ENCODE measurements at regions not wholly inside any gene's neighbourhood (a gene's known extent, or its start where the extent isn't known, plus 50 kb on each side); places are given as distances from the start of the nearest gene placed in this dataset.

DNA sequence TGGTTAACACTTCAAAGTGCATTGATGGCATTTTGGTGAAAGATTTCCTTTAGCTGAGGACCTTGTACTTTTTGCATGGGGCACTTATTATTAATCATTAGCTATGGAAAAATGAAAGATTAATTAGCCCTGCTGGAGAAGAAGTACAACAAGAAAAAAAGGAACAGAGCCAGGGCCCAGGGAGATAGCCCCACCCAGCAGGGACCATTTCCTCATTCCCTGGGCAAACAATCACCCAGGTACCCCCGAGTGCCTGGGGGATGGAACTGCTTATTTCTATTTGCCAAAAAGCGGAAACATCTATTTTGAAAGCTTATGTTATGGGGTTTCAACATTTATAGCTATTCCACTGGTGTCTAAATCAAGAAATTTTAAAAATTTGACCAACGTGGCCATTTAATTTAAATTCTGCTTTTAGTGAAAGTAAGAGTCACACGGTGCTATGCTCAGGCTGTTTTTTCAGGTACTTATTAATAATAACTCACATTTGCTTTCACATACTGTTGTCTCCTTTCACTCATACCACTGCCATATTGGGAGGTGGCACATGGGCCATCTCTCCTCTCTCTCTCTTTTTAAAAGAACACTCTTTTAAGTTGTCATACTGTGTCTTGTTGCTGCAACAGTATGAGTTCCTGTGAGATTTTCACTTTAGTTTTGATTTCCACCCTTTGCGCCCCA, 143.6 kb upstream of the KIF5B start:
- peaks cover 6% of the 10 kb centered on the region; the same call in 2 of the 3 replicates for H3K9me3 Mint-ChIP-seq
- H3K4me1 Mint-ChIP-seq = peaks cover 4% of the 10 kb centered on the region; the same call in 2 of the 3 replicates
- H3K36me3 Mint-ChIP-seq (ENCODE audit: low read depth) = no peaks in the 10 kb centered on the region
- Histone ChIP-seq H3K4me2 (no peak overlapping the region), H3K4me1 (ENCODE audit: insufficient read depth) (no peaks in the 10 kb centered on the region), H4K20me1 (replicated peaks; ENCODE audit: insufficient read depth) (no peaks in the 10 kb centered on the region), H3K27ac (ENCODE audit: low read depth) (no peak overlapping the region), H3K36me3 (ENCODE audit: insufficient read depth) (no peaks in the 10 kb centered on the region), H3K79me2 (replicated peaks; ENCODE audit: insufficient read depth) (no peaks in the 10 kb centered on the region), H3K4me3 (no peak overlapping the region), H3K27me3 (ENCODE audit: insufficient read depth) (no peaks in the 10 kb centered on the region), H2AFZ (peak overlapping the region; percentile 39; the same call in 1 of the 2 replicates), H3F3A (replicated peaks; ENCODE audit: low read depth) (no peaks in the 10 kb centered on the region), H3K9me2 (ENCODE audit: insufficient read depth) (no peaks in the 10 kb centered on the region)
- DNase-seq (ENCODE audit: low spot score) = no peak
- peaks cover 3% of the 10 kb centered on the region for H3K27me3 Mint-ChIP-seq (ENCODE audit: insufficient read depth, low read depth, poor library complexity)
- H3K4me3 Mint-ChIP-seq = no peak overlapping the region
- TF ChIP-seq, protein P1, sequence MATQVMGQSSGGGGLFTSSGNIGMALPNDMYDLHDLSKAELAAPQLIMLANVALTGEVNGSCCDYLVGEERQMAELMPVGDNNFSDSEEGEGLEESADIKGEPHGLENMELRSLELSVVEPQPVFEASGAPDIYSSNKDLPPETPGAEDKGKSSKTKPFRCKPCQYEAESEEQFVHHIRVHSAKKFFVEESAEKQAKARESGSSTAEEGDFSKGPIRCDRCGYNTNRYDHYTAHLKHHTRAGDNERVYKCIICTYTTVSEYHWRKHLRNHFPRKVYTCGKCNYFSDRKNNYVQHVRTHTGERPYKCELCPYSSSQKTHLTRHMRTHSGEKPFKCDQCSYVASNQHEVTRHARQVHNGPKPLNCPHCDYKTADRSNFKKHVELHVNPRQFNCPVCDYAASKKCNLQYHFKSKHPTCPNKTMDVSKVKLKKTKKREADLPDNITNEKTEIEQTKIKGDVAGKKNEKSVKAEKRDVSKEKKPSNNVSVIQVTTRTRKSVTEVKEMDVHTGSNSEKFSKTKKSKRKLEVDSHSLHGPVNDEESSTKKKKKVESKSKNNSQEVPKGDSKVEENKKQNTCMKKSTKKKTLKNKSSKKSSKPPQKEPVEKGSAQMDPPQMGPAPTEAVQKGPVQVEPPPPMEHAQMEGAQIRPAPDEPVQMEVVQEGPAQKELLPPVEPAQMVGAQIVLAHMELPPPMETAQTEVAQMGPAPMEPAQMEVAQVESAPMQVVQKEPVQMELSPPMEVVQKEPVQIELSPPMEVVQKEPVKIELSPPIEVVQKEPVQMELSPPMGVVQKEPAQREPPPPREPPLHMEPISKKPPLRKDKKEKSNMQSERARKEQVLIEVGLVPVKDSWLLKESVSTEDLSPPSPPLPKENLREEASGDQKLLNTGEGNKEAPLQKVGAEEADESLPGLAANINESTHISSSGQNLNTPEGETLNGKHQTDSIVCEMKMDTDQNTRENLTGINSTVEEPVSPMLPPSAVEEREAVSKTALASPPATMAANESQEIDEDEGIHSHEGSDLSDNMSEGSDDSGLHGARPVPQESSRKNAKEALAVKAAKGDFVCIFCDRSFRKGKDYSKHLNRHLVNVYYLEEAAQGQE (IDR thresholded peaks at IDR 0.05; ENCODE audit: unreplicated experiment) = no peak
- TF ChIP-seq EZH2 (IDR thresholded peaks at IDR 0.05; ENCODE audit: low read depth, unreplicated experiment) = no peak
- no peak for TF ChIP-seq ZNF114 (CRISPR knock-in tag; IDR thresholded peaks at IDR 0.05)
- TF ChIP-seq POLR2AphosphoS5 (IDR thresholded peaks at IDR 0.05; ENCODE audit: low read depth) = no peak
- TF ChIP-seq, protein P2, sequence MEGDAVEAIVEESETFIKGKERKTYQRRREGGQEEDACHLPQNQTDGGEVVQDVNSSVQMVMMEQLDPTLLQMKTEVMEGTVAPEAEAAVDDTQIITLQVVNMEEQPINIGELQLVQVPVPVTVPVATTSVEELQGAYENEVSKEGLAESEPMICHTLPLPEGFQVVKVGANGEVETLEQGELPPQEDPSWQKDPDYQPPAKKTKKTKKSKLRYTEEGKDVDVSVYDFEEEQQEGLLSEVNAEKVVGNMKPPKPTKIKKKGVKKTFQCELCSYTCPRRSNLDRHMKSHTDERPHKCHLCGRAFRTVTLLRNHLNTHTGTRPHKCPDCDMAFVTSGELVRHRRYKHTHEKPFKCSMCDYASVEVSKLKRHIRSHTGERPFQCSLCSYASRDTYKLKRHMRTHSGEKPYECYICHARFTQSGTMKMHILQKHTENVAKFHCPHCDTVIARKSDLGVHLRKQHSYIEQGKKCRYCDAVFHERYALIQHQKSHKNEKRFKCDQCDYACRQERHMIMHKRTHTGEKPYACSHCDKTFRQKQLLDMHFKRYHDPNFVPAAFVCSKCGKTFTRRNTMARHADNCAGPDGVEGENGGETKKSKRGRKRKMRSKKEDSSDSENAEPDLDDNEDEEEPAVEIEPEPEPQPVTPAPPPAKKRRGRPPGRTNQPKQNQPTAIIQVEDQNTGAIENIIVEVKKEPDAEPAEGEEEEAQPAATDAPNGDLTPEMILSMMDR (conservative IDR thresholded peaks at IDR 0.05; ENCODE audit: low read depth in 2 of 2) = no peak
- TF ChIP-seq ZNF331 (CRISPR knock-in tag; IDR thresholded peaks at IDR 0.05; ENCODE audit: low read depth) = no peak
- TF ChIP-seq, protein P3, sequence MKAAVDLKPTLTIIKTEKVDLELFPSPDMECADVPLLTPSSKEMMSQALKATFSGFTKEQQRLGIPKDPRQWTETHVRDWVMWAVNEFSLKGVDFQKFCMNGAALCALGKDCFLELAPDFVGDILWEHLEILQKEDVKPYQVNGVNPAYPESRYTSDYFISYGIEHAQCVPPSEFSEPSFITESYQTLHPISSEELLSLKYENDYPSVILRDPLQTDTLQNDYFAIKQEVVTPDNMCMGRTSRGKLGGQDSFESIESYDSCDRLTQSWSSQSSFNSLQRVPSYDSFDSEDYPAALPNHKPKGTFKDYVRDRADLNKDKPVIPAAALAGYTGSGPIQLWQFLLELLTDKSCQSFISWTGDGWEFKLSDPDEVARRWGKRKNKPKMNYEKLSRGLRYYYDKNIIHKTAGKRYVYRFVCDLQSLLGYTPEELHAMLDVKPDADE (IDR thresholded peaks at IDR 0.05) = no peak
- no peak for TF ChIP-seq CREB1 (CRISPR knock-in tag; IDR thresholded peaks at IDR 0.05; ENCODE audit: low read depth)
- no peak for ATAC-seq
- no peak overlapping the region for H3K27ac Mint-ChIP-seq

DNA sequence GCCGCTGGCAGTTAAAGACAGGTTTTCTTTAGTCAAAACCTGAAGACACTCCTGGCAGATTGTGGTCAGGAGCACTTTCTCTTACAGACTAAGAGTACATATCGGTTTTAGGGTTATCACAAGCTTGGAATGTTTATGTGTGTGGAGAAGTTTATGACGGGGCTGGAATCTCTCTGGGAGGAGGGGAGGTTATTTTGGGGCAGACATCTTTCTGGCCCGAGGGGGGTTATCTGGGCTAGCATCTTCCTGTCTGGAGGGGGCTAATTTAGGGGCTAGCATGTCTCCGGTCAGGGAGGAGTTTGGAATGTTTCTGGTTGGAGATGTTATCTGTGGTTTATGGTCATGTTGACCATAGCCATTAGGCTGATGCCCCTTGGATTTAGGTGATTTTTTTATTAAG, 141.2 kb upstream of the KIF5B start:
- Histone ChIP-seq H3K4me3 (no peak overlapping the region), H3K4me2 (no peak overlapping the region), H3K79me2 (replicated peaks; ENCODE audit: insufficient read depth) (no peaks in the 10 kb centered on the region), H2AFZ (no peak overlapping the region), H3K27me3 (ENCODE audit: insufficient read depth) (no peaks in the 10 kb centered on the region), H3K36me3 (ENCODE audit: insufficient read depth) (no peaks in the 10 kb centered on the region), H3K9me2 (ENCODE audit: insufficient read depth) (no peaks in the 10 kb centered on the region), H3K4me1 (ENCODE audit: insufficient read depth) (no peaks in the 10 kb centered on the region), H3K27ac (ENCODE audit: low read depth) (no peak overlapping the region), H3F3A (replicated peaks; ENCODE audit: low read depth) (no peaks in the 10 kb centered on the region), H4K20me1 (replicated peaks; ENCODE audit: insufficient read depth) (no peaks in the 10 kb centered on the region)
- Mint-ChIP-seq H3K4me1 (peaks cover 4% of the 10 kb centered on the region; the same call in 2 of the 3 replicates), H3K27me3 (ENCODE audit: insufficient read depth, low read depth, poor library complexity) (peaks cover 3% of the 10 kb centered on the region), H3K9me3 (no peaks in the 10 kb centered on the region), H3K36me3 (ENCODE audit: low read depth) (no peaks in the 10 kb centered on the region), H3K27ac (no peak overlapping the region), H3K4me3 (no peak overlapping the region)
- no peak for ATAC-seq
- no peak for DNase-seq (ENCODE audit: low spot score)
- TF ChIP-seq EZH2phosphoT487 (IDR thresholded peaks at IDR 0.05; ENCODE audit: unreplicated experiment) (no peak), NANOG (IDR thresholded peaks at IDR 0.05; ENCODE audit: borderline replicate concordance) (no peak), ZNF331 (CRISPR knock-in tag; IDR thresholded peaks at IDR 0.05; ENCODE audit: low read depth) (no peak)
- TF ChIP-seq, protein P2 (conservative IDR thresholded peaks at IDR 0.05; ENCODE audit: low read depth in 2 of 2) = no peak
